ENCODE measurements at regions not wholly inside any gene's neighbourhood (a gene's known extent, or its start where the extent isn't known, plus 50 kb on each side); places are given as distances from the start of the nearest gene placed in this dataset.

DNA sequence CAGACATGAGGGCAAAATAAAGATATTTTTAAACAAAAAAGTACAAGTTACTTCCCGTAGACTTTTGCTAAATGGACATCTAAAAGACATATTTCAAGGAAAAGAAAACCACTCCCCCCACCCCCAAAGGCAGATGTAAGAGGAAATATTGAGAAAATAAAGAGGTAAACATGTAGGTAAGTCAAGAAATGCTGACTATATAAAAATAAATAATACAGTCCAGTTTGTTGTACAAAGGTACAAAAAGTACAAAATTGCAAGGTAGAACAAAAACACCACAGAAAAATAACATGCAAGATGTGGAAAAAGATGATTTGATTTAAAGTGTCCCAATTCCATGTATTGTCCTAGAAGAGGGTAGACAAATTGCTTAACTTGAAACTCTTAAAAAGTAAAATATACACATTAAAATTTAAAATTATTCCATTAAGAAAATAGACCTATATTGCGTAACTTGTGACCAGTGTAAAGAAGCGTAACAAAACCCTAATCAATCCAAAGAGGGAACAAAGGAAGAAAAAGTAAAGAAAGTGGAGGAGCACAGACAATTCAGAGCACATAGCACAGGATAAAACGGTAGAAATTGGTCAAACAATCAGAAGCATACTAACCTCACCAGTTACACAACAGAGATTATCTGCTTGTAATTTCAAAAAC lies 58.4 kb upstream of the FAM216B start:
- DNase-seq = no peak

GRCh38 chr13:42728507-42729180 lies 52.7 kb upstream of the FAM216B start:
- DNase-seq = no peak

DNA sequence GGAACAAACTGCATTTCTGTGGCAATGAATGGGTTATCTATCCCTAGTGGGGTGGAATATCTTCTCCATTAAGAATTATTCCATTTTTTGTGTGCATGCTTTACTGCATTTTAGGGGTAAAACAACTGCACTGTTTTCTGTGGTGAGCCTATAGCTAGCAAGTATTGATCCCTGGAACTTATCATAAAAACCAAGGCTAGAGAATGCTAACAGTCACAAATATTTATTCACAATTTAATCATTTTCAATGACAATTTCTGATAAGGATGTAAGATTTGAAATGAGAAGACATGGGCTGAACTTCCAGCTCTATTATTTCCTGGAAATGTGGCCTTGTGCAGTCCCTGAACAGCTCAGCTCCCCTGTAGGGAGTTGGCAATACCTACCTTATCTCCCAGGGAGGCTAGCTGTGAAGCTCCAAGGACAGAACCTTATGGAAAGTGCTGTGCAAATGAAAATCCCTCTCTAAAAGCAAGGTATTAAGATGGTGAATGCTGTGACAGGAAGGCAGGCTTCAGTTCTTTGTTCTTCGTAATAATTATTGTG lies 51.5 kb upstream of the FAM216B start:
- DNase-seq = no peak

All from activated CD4-positive, alpha-beta T cell treated with anti-CD3 and anti-CD28 coated beads, Interleukin-2, amount 50 U/mL, for 16 hours (primary cell).